Hepatocyte (in vitro differentiated cells): ENCODE measurements at regions not wholly inside any gene's neighbourhood (a gene's known extent, or its start where the extent isn't known, plus 50 kb on each side); places are given as distances from the start of the nearest gene placed in this dataset.

Experiments
- EZH2 ChIP-seq: fragments of 200-600 bp; sonication (generic); IDR thresholded peaks from 2 replicates; pipeline ENCODE4 v1.6.1; 2016; ENCODE audit warnings: antibody characterized with exemption, mild to moderate bottlenecking, borderline replicate concordance
- EZH2phosphoT487 ChIP-seq: fragments of 200-600 bp; sonication (generic); IDR thresholded peaks from one replicate; pipeline ENCODE4 v1.6.1; 2018; ENCODE audit warnings: antibody characterized with exemption, mild to moderate bottlenecking, low read depth, moderate library complexity; ENCODE audit not compliant: unreplicated experiment, severe bottlenecking
- TF ChIP-seq, protein P1 (sequence below): fragments of 200-600 bp; sonication (generic); IDR thresholded peaks from 2 replicates; pipeline ENCODE4 v1.5.1; 2016; ENCODE audit warnings: antibody characterized with exemption, mild to moderate bottlenecking; ENCODE audit not compliant: poor library complexity

DNA sequence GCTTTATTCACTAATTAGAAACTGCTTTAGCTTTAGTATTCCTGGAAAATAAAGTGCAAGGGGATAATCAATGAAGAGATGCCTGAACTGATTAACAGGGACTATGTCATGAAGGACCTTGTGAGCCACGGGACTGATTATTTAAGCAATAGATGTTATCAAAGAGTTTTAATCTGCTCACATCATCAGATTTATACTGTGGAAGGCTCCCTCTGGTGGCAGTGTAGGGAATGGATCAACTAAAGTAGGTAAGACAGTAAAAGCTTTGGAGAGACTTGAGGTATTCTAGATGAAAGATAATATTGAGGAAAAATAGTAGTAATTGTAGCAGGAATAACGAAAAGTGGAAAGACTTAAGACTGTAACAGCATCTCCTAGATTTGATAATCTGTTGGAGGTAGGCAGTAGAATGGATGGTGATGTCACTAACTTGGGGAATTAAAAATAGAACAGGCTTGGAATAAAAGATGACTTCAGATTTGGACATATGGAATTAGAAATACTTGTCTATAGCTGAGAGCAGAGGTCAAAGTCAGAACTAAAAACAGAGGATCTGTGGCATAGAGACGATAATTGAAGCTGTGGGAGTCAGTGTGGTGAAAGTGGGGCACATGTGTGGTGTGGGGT lies 80.3 kb upstream of the HTR1E start:
- TF ChIP-seq, protein P1, sequence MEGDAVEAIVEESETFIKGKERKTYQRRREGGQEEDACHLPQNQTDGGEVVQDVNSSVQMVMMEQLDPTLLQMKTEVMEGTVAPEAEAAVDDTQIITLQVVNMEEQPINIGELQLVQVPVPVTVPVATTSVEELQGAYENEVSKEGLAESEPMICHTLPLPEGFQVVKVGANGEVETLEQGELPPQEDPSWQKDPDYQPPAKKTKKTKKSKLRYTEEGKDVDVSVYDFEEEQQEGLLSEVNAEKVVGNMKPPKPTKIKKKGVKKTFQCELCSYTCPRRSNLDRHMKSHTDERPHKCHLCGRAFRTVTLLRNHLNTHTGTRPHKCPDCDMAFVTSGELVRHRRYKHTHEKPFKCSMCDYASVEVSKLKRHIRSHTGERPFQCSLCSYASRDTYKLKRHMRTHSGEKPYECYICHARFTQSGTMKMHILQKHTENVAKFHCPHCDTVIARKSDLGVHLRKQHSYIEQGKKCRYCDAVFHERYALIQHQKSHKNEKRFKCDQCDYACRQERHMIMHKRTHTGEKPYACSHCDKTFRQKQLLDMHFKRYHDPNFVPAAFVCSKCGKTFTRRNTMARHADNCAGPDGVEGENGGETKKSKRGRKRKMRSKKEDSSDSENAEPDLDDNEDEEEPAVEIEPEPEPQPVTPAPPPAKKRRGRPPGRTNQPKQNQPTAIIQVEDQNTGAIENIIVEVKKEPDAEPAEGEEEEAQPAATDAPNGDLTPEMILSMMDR, result peak; percentile 85
- no peak for TF ChIP-seq EZH2
- no peak for TF ChIP-seq EZH2phosphoT487
